GM12865 (cell line): ENCODE measurements at regions not wholly inside any gene's neighbourhood (a gene's known extent, or its start where the extent isn't known, plus 50 kb on each side); places are given as distances from the start of the nearest gene placed in this dataset.

Source experiments
- DNase-seq: peaks from one replicate; pipeline ENCODE4 v3.0.0; 2010; ENCODE audit warnings: low read depth
- H3K4me3 ChIP-seq: 2 replicates; pipeline ENCODE4 v1.5.1; 2011; ENCODE audit warnings: mild to moderate bottlenecking, low read depth, low read length, control low read depth
- CTCF ChIP-seq: IDR thresholded peaks from 2 replicates; pipeline ENCODE4 v1.5.1; 2011; ENCODE audit warnings: low read length, control low read depth, low read depth, inconsistent platforms; ENCODE audit not compliant: insufficient read depth; ENCODE audit errors: missing control alignments

DNA sequence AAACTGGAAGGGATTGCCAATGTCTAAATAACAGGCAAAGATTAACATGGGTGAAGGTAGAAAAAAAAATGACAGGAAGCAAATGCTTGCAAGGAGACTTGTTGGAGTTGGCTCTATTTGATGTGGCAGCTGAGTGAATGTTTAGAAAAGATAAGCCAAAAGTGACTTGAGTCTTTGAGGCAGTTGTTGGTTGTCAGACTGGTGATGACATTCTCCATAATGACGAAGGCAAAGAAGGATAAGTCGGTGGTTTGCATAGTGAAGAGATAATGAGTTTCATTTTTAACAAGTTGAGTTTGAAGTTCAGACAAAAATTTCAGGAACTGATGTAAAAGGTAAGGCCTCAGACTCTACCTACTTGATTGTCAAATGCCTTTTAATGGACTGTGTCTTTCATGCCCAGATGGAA lies 704.1 kb upstream of the SGO1 start:
- DNase-seq, result no peak
- TF ChIP-seq CTCF, result no peak
- no peak overlapping the region for H3K4me3 ChIP-seq

- no peak for TF ChIP-seq CTCF
- DNase-seq, result no peak
- no peak overlapping the region for H3K4me3 ChIP-seq
Observed at GRCh38 chr3:20878691-20879090, 692.7 kb upstream of the SGO1 start.

DNA sequence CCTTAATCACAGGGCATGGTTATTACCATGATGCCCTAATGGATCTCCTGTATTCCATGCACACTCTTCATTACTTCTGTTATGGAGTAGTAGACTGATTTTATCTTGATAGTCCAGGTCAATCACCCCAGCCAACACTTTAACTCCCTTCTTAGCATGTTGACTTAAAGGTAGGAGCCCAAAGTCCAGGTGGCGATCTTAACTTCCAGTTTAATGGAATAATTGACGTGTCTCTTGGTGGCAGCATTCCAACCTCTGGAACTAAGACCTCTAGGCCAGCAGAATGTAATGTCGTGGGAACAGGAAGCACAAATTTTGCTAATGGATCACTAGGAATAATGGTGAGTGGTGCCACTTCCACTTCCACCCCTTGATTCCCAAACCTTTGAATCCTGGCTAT lies 687.2 kb upstream of the SGO1 start:
- no peak for DNase-seq
- no peak overlapping the region for H3K4me3 ChIP-seq
- no peak for TF ChIP-seq CTCF

DNA sequence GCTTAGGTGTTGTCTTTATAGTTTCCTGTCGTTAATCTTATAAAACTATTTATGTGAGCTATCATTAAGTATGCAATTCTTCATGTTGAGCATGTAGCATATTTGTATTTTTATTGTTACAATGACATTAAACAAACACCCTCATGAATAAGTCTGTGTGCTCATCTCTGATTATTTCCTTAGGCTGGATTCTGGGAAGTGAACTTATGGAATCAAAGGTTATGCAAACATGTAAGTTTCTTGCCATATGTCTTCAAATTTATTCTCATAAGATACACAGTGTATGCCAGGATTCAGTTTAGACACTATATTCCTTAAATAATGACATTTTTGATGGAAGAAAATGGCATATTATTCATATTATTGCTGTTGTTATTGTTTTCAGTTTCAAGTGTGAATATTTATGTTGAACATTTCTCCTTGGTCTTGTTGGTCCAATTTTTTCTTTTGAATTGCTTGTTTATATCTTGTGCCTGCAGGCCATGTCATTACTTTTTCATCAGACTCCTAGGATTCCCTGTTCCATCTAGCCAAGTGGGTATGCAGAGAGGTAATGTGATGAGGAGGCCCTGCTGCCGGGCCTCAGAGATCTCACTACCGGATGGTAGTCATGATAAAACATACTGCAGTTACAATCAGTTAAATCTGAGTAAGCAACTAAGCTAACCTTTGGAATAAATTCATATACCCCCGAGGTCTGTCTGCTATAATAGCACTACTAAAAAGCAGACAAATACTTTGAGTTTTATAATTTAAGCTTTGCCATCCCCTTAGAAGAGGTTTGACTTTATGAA lies 684.3 kb upstream of the SGO1 start:
- no peak for TF ChIP-seq CTCF
- no peak for DNase-seq
- H3K4me3 ChIP-seq, result no peak overlapping the region

DNA sequence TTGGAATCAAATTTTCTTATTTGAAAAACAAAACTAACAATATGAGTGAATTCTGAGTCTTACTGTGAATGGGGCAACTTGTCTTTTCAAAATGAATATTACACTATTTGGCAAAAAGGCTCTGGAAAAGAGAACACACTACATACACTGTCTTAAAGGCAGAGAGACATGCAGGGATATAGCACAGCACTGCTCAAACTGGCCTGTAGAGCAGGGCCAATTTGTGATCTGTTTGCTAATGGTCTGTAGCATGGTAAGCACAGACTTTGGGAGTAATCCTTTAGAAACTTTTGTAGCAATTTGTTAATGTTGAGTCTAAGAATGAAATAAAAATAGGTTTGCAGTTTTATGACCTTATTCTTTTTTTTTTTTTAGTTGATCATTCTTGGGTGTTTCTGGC lies 679.8 kb upstream of the SGO1 start:
- no peak for DNase-seq
- TF ChIP-seq CTCF, result no peak
- no peak overlapping the region for H3K4me3 ChIP-seq

GRCh38 chr3:20861454-20861853 lies 675.4 kb upstream of the SGO1 start:
- H3K4me3 ChIP-seq, result no peak overlapping the region
- no peak for TF ChIP-seq CTCF
- DNase-seq, result no peak

- DNase-seq, result no peak
- TF ChIP-seq CTCF, result no peak
Observed at GRCh38 chr3:20857636-20858035, 671.6 kb upstream of the SGO1 start.

More at GRCh38 chr3:20857636-20858035, 671.6 kb upstream of the SGO1 start:
- no peak overlapping the region for H3K4me3 ChIP-seq
